Osteocyte (in vitro differentiated cells): ENCODE measurements at regions not wholly inside any gene's neighbourhood (a gene's known extent, or its start where the extent isn't known, plus 50 kb on each side); places are given as distances from the start of the nearest gene placed in this dataset.

ENCODE experiments used
- DNase-seq: peaks from one replicate; pipeline ENCODE4 v3.0.0; 2021; ENCODE audit warnings: mixed read lengths; ENCODE audit not compliant: unreplicated experiment; ENCODE audit errors: extremely low spot score
- H3K27ac Mint-ChIP-seq: one replicate; pipeline ENCODE4 v1.8.0; 2021; ENCODE audit warnings: mild to moderate bottlenecking, mixed read lengths; ENCODE audit not compliant: unreplicated experiment
- H3K27me3 Mint-ChIP-seq: one replicate; pipeline ENCODE4 v1.8.0; 2021; ENCODE audit warnings: mixed read lengths; ENCODE audit not compliant: unreplicated experiment
- H3K36me3 Mint-ChIP-seq: one replicate; pipeline ENCODE4 v1.8.0; 2021; ENCODE audit warnings: mixed read lengths; ENCODE audit not compliant: unreplicated experiment
- H3K4me1 Mint-ChIP-seq: one replicate; pipeline ENCODE4 v1.8.0; 2021; ENCODE audit warnings: mixed read lengths; ENCODE audit not compliant: unreplicated experiment
- H3K4me3 Mint-ChIP-seq: one replicate; pipeline ENCODE4 v1.8.0; 2021; ENCODE audit warnings: mild to moderate bottlenecking, moderate library complexity, mixed read lengths; ENCODE audit not compliant: unreplicated experiment
- H3K9me3 Mint-ChIP-seq: one replicate; pipeline ENCODE4 v1.8.0; 2021; ENCODE audit warnings: mixed read lengths; ENCODE audit not compliant: unreplicated experiment
- CTCF ChIP-seq: fragments of 200-600 bp; sonication (generic); IDR thresholded peaks from 2 replicates; pipeline ENCODE4 v1.5.0; 2021; ENCODE audit warnings: antibody characterized with exemption, mild to moderate bottlenecking, moderate library complexity

- no peak for DNase-seq
- no peaks in the 10 kb centered on the region for H3K9me3 Mint-ChIP-seq
- peaks cover 3% of the 10 kb centered on the region for H3K27me3 Mint-ChIP-seq
- no peaks in the 10 kb centered on the region for H3K4me1 Mint-ChIP-seq
- no peak overlapping the region for H3K4me3 Mint-ChIP-seq
- TF ChIP-seq CTCF, result no peak
- H3K36me3 Mint-ChIP-seq, result no peaks in the 10 kb centered on the region
- H3K27ac Mint-ChIP-seq, result no peak overlapping the region
Observed at GRCh38 chr13:69202996-69203395, 904.6 kb upstream of the ATXN8OS start.

GRCh38 chr13:69199664-69200063 lies 908.0 kb upstream of the ATXN8OS start:
- Mint-ChIP-seq H3K4me1 (no peaks in the 10 kb centered on the region), H3K4me3 (no peak overlapping the region), H3K9me3 (no peaks in the 10 kb centered on the region), H3K27ac (no peak overlapping the region), H3K36me3 (no peaks in the 10 kb centered on the region), H3K27me3 (peaks cover 3% of the 10 kb centered on the region)
- no peak for TF ChIP-seq CTCF
- DNase-seq, result no peak

- Mint-ChIP-seq H3K4me3 (no peak overlapping the region), H3K9me3 (no peaks in the 10 kb centered on the region), H3K4me1 (no peaks in the 10 kb centered on the region), H3K27me3 (peaks cover 3% of the 10 kb centered on the region), H3K36me3 (no peaks in the 10 kb centered on the region), H3K27ac (no peak overlapping the region)
- no peak for TF ChIP-seq CTCF
- no peak for DNase-seq
Observed at GRCh38 chr13:69198706-69199105, 908.9 kb upstream of the ATXN8OS start.

GRCh38 chr13:69194130-69194529 lies 913.5 kb upstream of the ATXN8OS start:
- Mint-ChIP-seq H3K36me3 (no peaks in the 10 kb centered on the region), H3K27ac (no peak overlapping the region), H3K4me1 (no peaks in the 10 kb centered on the region), H3K9me3 (no peaks in the 10 kb centered on the region), H3K27me3 (peaks cover 6% of the 10 kb centered on the region), H3K4me3 (no peak overlapping the region)
- no peak for DNase-seq
- no peak for TF ChIP-seq CTCF

- TF ChIP-seq CTCF, result no peak
- H3K36me3 Mint-ChIP-seq, result no peaks in the 10 kb centered on the region
- no peak overlapping the region for H3K4me3 Mint-ChIP-seq
- peaks cover 2% of the 10 kb centered on the region for H3K27me3 Mint-ChIP-seq
- no peaks in the 10 kb centered on the region for H3K4me1 Mint-ChIP-seq
- no peak overlapping the region for H3K27ac Mint-ChIP-seq
- H3K9me3 Mint-ChIP-seq, result peaks cover 3% of the 10 kb centered on the region
- DNase-seq, result no peak
Observed at GRCh38 chr13:69180034-69180433, 927.6 kb upstream of the ATXN8OS start.
